Activated CD8-positive, alpha-beta T cell treated with anti-CD3 and anti-CD28 coated beads for 36 hours (primary cell): ENCODE measurements at regions not wholly inside any gene's neighbourhood (a gene's known extent, or its start where the extent isn't known, plus 50 kb on each side); places are given as distances from the start of the nearest gene placed in this dataset.

Experiments used
- ATAC-seq: fragments of 200-7000 bp; cut with Tn5 transposase; one replicate; pipeline ENCODE4 v1.10.0; 2021; ENCODE audit warnings: mild to moderate bottlenecking, moderate library complexity
- CTCF ChIA-PET: fragments of 350-600 bp; sonication (Branson Sonifier 250); formaldehyde crosslinking; loops from one replicate; lab custom pipeline; 2021; ENCODE audit warnings: antibody characterized with exemption; lab: Charles Lee
- POLR2A ChIA-PET: fragments of 350-600 bp; sonication (Branson Sonifier 250); formaldehyde crosslinking; loops from one replicate; lab custom pipeline; 2021; ENCODE audit warnings: antibody characterized with exemption; lab: Charles Lee
- DNase-seq: peaks from one replicate; pipeline ENCODE4 v3.0.0-alpha.2; 2020
- H3K27ac Mint-ChIP-seq: one replicate; pipeline ENCODE4 v1.8.0; 2021; ENCODE audit warnings: mild to moderate bottlenecking, mixed read lengths
- H3K27me3 Mint-ChIP-seq: one replicate; pipeline ENCODE4 v1.8.0; 2021; ENCODE audit warnings: mixed read lengths
- H3K36me3 Mint-ChIP-seq: one replicate; pipeline ENCODE4 v1.8.0; 2021; ENCODE audit warnings: low read depth, mixed read lengths
- H3K4me1 Mint-ChIP-seq: one replicate; pipeline ENCODE4 v1.8.0; 2021; ENCODE audit warnings: low read depth, mixed read lengths
- H3K4me3 Mint-ChIP-seq: one replicate; pipeline ENCODE4 v1.8.0; 2021; ENCODE audit warnings: mild to moderate bottlenecking, moderate library complexity, mixed read lengths
- H3K9me3 Mint-ChIP-seq: one replicate; pipeline ENCODE4 v1.8.0; 2021; ENCODE audit warnings: mixed read lengths
- intact Hi-C: fragments of 100-400 bp; cut with micrococcal nuclease; formaldehyde crosslinking; loops from one replicate; pipeline ENCODE4 v1.10.0; 2022
- TF ChIP-seq, protein P1 (sequence below): fragments of 200-600 bp; IDR thresholded peaks from one replicate; pipeline ENCODE4 v1.8.0; 2022; ENCODE audit warnings: antibody characterized with exemption, mild to moderate bottlenecking

DNA sequence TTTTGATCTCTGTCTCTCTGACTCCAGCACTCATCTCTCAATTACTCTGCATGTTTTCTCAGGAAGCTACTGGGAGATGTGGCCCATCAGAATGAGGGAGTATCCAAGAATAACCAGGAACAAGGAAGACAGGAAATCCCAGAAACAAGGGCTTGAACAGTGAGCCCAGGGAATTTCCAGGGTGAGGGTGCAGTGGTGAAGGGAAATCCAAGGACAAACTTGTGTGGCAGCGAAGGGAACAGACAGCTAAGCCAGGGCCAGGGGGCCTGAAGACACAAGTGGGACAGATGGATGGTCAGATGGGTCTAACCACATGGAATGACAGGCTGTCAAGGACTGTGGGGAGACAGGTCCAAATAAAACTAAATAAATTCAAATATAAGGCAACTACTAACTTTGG lies 121.8 kb upstream of the ERRFI1 start:
- Mint-ChIP-seq H3K4me3 (no peak overlapping the region), H3K36me3 (no peaks in the 10 kb centered on the region), H3K9me3 (no peaks in the 10 kb centered on the region), H3K27me3 (peaks cover 16% of the 10 kb centered on the region), H3K27ac (no peak overlapping the region), H3K4me1 (peaks cover 41% of the 10 kb centered on the region)
- no peak for ATAC-seq
- ChIA-PET POLR2A (no interaction called here), CTCF (no interaction called here)
- TF ChIP-seq, protein P1, sequence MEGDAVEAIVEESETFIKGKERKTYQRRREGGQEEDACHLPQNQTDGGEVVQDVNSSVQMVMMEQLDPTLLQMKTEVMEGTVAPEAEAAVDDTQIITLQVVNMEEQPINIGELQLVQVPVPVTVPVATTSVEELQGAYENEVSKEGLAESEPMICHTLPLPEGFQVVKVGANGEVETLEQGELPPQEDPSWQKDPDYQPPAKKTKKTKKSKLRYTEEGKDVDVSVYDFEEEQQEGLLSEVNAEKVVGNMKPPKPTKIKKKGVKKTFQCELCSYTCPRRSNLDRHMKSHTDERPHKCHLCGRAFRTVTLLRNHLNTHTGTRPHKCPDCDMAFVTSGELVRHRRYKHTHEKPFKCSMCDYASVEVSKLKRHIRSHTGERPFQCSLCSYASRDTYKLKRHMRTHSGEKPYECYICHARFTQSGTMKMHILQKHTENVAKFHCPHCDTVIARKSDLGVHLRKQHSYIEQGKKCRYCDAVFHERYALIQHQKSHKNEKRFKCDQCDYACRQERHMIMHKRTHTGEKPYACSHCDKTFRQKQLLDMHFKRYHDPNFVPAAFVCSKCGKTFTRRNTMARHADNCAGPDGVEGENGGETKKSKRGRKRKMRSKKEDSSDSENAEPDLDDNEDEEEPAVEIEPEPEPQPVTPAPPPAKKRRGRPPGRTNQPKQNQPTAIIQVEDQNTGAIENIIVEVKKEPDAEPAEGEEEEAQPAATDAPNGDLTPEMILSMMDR = no peak
- intact Hi-C loops = no loop called here
- DNase-seq = no peak

DNA sequence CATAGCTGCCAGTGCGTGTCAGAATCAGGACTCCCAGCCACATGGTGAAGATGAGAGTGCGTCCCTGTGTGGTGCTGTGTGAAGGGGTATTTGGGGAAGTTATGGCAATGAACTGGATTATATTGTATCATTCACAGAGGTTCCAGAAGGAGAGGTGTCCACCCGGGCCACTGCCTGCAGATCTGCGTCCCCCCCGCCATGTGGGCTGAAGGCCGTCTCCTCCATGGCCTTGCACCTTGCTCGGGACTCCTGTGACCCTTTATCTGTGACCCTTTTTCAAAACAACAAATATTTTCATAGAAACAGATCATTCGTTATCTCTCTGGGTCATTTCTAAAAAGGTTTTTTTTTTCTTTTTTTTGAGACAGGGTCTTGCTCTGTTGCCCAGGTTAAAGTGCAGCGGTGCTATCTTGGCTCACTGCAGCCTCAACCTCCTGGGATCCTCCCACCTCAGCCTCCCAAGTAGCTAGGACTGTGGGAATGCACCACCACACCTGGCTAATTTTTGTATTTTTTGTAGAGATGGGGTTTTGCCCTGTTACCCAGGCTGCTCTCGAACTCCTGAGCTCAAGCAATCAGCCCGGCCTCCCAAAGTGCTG lies 120.2 kb upstream of the ERRFI1 start:
- ATAC-seq (no peak), DNase-seq (no peak)
- ChIA-PET POLR2A (interaction anchor here (0.7 kb wide), 1 partner anchor 22 kb away, joined by 3 read pairs; no protein-coding TSS in a partner anchor), CTCF (no interaction called here)
- TF ChIP-seq, protein P1 = no peak
- intact Hi-C loops = no loop called here
- Mint-ChIP-seq H3K4me1 (peaks cover 29% of the 10 kb centered on the region), H3K36me3 (no peaks in the 10 kb centered on the region), H3K9me3 (no peaks in the 10 kb centered on the region), H3K4me3 (no peak overlapping the region), H3K27ac (no peak overlapping the region), H3K27me3 (peaks cover 14% of the 10 kb centered on the region)

DNA sequence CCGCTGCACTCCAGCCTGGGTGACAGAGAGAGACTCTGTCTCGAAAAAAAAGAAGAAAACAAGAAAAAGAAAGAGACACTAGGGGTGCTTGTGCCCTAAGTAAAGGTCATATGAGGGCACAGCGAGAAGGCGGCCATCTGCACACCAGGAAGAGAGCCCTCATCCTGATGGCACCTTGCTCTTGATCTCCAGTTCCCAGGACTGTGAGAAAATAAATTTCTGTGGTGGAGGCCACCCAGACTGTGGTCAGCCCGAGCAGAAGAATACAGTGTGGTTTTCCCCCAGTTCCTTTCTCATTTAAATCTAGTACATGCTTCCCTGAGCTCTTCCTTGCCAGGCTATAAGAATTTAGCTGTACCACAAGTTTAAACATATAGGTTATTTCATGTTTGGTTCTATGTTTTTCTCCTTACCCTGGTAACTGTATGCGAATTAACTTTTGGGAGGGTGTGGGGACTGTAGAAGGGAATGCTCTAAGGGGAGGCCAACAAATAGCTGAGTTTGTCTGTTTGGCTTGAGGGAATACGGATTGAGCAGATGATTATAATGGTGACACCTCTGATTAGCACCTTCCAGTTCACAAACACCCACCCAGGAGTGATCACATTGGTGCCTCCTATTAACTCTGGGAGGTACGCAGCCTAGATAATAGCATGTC lies 119.6 kb upstream of the ERRFI1 start:
- H3K4me3 Mint-ChIP-seq = no peak overlapping the region
- ChIA-PET CTCF (no interaction called here), POLR2A (no interaction called here)
- no peak for DNase-seq
- TF ChIP-seq, protein P1 = no peak
- peaks cover 13% of the 10 kb centered on the region for H3K27me3 Mint-ChIP-seq
- H3K9me3 Mint-ChIP-seq = no peaks in the 10 kb centered on the region
- intact Hi-C loops = no loop called here
- H3K36me3 Mint-ChIP-seq = no peaks in the 10 kb centered on the region
- H3K4me1 Mint-ChIP-seq = peaks cover 25% of the 10 kb centered on the region
- ATAC-seq = no peak
- no peak overlapping the region for H3K27ac Mint-ChIP-seq

DNA sequence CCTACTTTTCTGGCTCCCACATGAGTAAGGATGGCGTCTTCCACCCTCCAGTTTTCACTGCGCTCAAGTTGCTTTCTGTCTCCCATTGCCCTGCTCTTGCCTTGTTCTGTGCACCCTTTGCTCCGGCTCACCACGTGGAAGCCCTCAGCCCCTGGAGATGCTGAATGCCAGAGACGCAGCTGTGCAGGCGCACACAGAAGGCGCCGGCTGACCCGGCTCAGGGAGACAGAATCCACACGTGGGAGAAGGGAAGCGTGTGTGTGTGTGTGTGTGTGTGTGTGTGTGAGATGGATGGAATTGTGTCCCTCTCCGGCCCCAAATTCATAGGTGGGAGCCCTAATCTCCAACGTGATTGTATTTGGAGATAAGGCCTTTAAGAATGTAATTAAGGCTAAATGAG lies 118.2 kb upstream of the ERRFI1 start:
- H3K4me3 Mint-ChIP-seq = no peak overlapping the region
- ChIA-PET POLR2A (no interaction called here), CTCF (no interaction called here)
- DNase-seq (no peak), ATAC-seq (no peak)
- H3K36me3 Mint-ChIP-seq = no peaks in the 10 kb centered on the region
- intact Hi-C loops = no loop called here
- H3K4me1 Mint-ChIP-seq = peaks cover 16% of the 10 kb centered on the region
- H3K27me3 Mint-ChIP-seq = peaks cover 11% of the 10 kb centered on the region
- TF ChIP-seq, protein P1 = no peak
- H3K27ac Mint-ChIP-seq = no peak overlapping the region
- H3K9me3 Mint-ChIP-seq = no peaks in the 10 kb centered on the region

DNA sequence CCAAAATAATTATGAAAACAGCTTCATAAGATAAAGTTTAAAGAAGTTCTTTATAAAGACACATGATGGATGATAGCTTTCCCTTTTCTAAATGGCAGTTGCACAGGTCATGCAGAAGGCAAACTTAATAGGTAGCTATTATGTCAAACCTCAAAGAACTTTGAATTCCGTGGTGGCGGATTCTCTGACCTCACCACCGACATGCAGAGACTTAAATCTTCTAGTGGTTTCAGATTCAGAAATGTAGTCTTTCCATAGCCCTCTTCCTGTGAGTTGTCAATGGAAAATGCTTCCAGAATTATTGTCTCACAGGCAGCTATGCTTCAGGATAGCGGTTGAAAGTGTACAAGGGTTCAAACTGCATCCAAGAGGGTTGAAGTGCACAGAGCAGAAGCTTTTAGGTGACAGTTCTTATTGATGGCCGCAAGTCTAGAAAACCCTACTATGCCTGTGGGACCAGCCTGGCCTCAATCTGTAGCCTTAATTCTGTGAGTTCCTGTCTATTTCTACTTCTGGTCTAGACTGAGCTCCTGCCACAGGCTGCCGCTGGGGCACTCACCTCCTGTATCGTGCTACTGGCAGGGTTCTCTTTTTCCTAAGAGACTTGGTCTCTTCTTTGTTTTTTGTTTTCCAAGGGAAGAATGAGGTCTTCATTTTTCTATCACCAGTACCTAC lies 117.0 kb upstream of the ERRFI1 start:
- Mint-ChIP-seq H3K4me1 (peaks cover 13% of the 10 kb centered on the region), H3K9me3 (no peaks in the 10 kb centered on the region), H3K4me3 (no peak overlapping the region), H3K27ac (no peak overlapping the region), H3K36me3 (no peaks in the 10 kb centered on the region), H3K27me3 (peaks cover 11% of the 10 kb centered on the region)
- ATAC-seq = no peak
- peak; percentile 22 for DNase-seq
- CTCF ChIA-PET = interaction anchor here (0.6 to 1.4 kb wide), 3 partner anchors 8 to 25 kb away, joined by 3 read pairs; no protein-coding TSS in a partner anchor
- TF ChIP-seq, protein P1 = no peak
- POLR2A ChIA-PET = interaction anchor here (0.6 to 1.0 kb wide), 2 partner anchors 10 to 144 kb away, joined by 3 read pairs; no protein-coding TSS in a partner anchor
- intact Hi-C loops = no loop called here
